ENCODE measurements at regions not wholly inside any gene's neighbourhood (a gene's known extent, or its start where the extent isn't known, plus 50 kb on each side); places are given as distances from the start of the nearest gene placed in this dataset.

GRCh38 chr1:229832695-229833094 lies 206.6 kb downstream of the URB2 start:
- no peaks in the 10 kb centered on the region for H3K27me3 ChIP-seq
- no peak overlapping the region for H3K27ac ChIP-seq
- H3K9me3 ChIP-seq: no peaks in the 10 kb centered on the region
- intact Hi-C loops (cut with DNase I; ENCODE audit: low total_unique reads) (no loop called here), in situ Hi-C loops (cut with MboI; ENCODE audit: low sequenced_read_pairs in 4 of 4) (no loop called here)
- no peak overlapping the region for H3K4me3 ChIP-seq
- peaks cover 0 to 3% of the 10 kb centered on the region in 2 donors for H3K4me1 ChIP-seq
- ATAC-seq (no peak), DNase-seq (no peak)
- H3K36me3 ChIP-seq: no peaks in the 10 kb centered on the region
- no peak for TF ChIP-seq POLR2A (IDR thresholded peaks at IDR 0.05)
- no peak for TF ChIP-seq CTCF (IDR thresholded peaks at IDR 0.05 in 4 of 5, conservative IDR thresholded peaks at IDR 0.05 in 1 of 5)

- no peak overlapping the region for H3K27ac ChIP-seq
- H3K9me3 ChIP-seq: no peaks in the 10 kb centered on the region
- H3K4me1 ChIP-seq: no peaks in the 10 kb centered on the region
- no peaks in the 10 kb centered on the region for H3K27me3 ChIP-seq
- no peak for DNase-seq
- intact Hi-C loops (cut with DNase I; ENCODE audit: low total_unique reads) (no loop called here), in situ Hi-C loops (cut with MboI; ENCODE audit: low sequenced_read_pairs in 4 of 4) (no loop called here)
- ATAC-seq: no peak
- TF ChIP-seq POLR2A (IDR thresholded peaks at IDR 0.05): no peak
- no peak for TF ChIP-seq CTCF (IDR thresholded peaks at IDR 0.05 in 4 of 5, conservative IDR thresholded peaks at IDR 0.05 in 1 of 5)
- no peak overlapping the region for H3K4me3 ChIP-seq
- H3K36me3 ChIP-seq: no peaks in the 10 kb centered on the region
Observed at GRCh38 chr1:229834230-229834629, 208.2 kb downstream of the URB2 start.

GRCh38 chr1:229835226-229835625 lies 209.2 kb downstream of the URB2 start:
- in situ Hi-C loops (cut with MboI; ENCODE audit: low sequenced_read_pairs in 4 of 4) (no loop called here), intact Hi-C loops (cut with DNase I; ENCODE audit: low total_unique reads) (no loop called here)
- Histone ChIP-seq H3K27ac (no peak overlapping the region), H3K9me3 (no peaks in the 10 kb centered on the region), H3K36me3 (no peaks in the 10 kb centered on the region), H3K4me3 (no peak overlapping the region), H3K4me1 (no peaks in the 10 kb centered on the region), H3K27me3 (no peaks in the 10 kb centered on the region)
- TF ChIP-seq POLR2A (IDR thresholded peaks at IDR 0.05) (no peak), CTCF (IDR thresholded peaks at IDR 0.05 in 4 of 5, conservative IDR thresholded peaks at IDR 0.05 in 1 of 5) (no peak)
- no peak for DNase-seq
- ATAC-seq: no peak

- intact Hi-C loops (cut with DNase I; ENCODE audit: low total_unique reads): no loop called here
Observed at GRCh38 chr1:229836324-229836723, 210.3 kb downstream of the URB2 start.

More at GRCh38 chr1:229836324-229836723, 210.3 kb downstream of the URB2 start:
- no peak overlapping the region for H3K27ac ChIP-seq
- no peaks in the 10 kb centered on the region for H3K36me3 ChIP-seq
- H3K27me3 ChIP-seq: no peaks in the 10 kb centered on the region
- H3K4me3 ChIP-seq: no peak overlapping the region
- no peaks in the 10 kb centered on the region for H3K9me3 ChIP-seq
- in situ Hi-C loops (cut with MboI; ENCODE audit: low sequenced_read_pairs in 4 of 4): no loop called here
- H3K4me1 ChIP-seq: peaks cover 0 to under 1% of the 10 kb centered on the region in 2 donors
- ATAC-seq: no peak
- DNase-seq: no peak
- TF ChIP-seq CTCF (IDR thresholded peaks at IDR 0.05 in 4 of 5, conservative IDR thresholded peaks at IDR 0.05 in 1 of 5): no peak
- TF ChIP-seq POLR2A (IDR thresholded peaks at IDR 0.05): no peak
